ENCODE measurements at regions not wholly inside any gene's neighbourhood (a gene's known extent, or its start where the extent isn't known, plus 50 kb on each side); places are given as distances from the start of the nearest gene placed in this dataset.

- no peak for DNase-seq (ENCODE audit: low read depth in 3 of 3)
Observed at GRCh38 chr9:8262625-8263622, 463.3 kb upstream of the DMAC1 start.

- no peak for DNase-seq (ENCODE audit: low read depth in 3 of 3)
Observed at GRCh38 chr9:8261737-8262136, 462.2 kb upstream of the DMAC1 start.

GRCh38 chr9:8259028-8259427 is 459.4 kb upstream of the DMAC1 start:
- DNase-seq (ENCODE audit: low read depth in 3 of 3) = no peak

- DNase-seq (ENCODE audit: low read depth in 3 of 3) = no peak
Observed at GRCh38 chr9:8256880-8257279, 457.3 kb upstream of the DMAC1 start.

- no peak for DNase-seq (ENCODE audit: low read depth in 3 of 3)
Observed at GRCh38 chr9:8255850-8256249, 456.3 kb upstream of the DMAC1 start.

GRCh38 chr9:8254541-8254940 is 455.0 kb upstream of the DMAC1 start:
- no peak for DNase-seq (ENCODE audit: low read depth in 3 of 3)

- DNase-seq (ENCODE audit: low read depth in 3 of 3) = no peak
Observed at GRCh38 chr9:8252445-8252844, 452.9 kb upstream of the DMAC1 start.

GRCh38 chr9:8251566-8251965 is 452.0 kb upstream of the DMAC1 start:
- no peak for DNase-seq (ENCODE audit: low read depth in 3 of 3)

GRCh38 chr9:8244505-8245092 is 445.0 kb upstream of the DMAC1 start:
- no peak for DNase-seq (ENCODE audit: low read depth in 3 of 3)

GRCh38 chr9:8241201-8241600 is 441.6 kb upstream of the DMAC1 start:
- DNase-seq (ENCODE audit: low read depth in 3 of 3) = no peak

- no peak for DNase-seq (ENCODE audit: low read depth in 3 of 3)
Observed at GRCh38 chr9:8237096-8237495, 437.5 kb upstream of the DMAC1 start.

GRCh38 chr9:8235489-8235888 is 435.9 kb upstream of the DMAC1 start:
- DNase-seq (ENCODE audit: low read depth in 3 of 3) = no peak

- no peak for DNase-seq (ENCODE audit: low read depth in 3 of 3)
Observed at GRCh38 chr9:8234316-8234715, 434.7 kb upstream of the DMAC1 start.

GRCh38 chr9:8232726-8233125 is 433.1 kb upstream of the DMAC1 start:
- DNase-seq (ENCODE audit: low read depth in 3 of 3) = no peak

- DNase-seq (ENCODE audit: low read depth in 3 of 3) = no peak
Observed at GRCh38 chr9:8229226-8229625, 429.6 kb upstream of the DMAC1 start.

- DNase-seq (ENCODE audit: low read depth in 3 of 3) = no peak
Observed at GRCh38 chr9:8224381-8224801, 424.8 kb upstream of the DMAC1 start.

GRCh38 chr9:8223861-8224260 is 424.3 kb upstream of the DMAC1 start:
- no peak for DNase-seq (ENCODE audit: low read depth in 3 of 3)

GRCh38 chr9:8221462-8221861 is 421.9 kb upstream of the DMAC1 start:
- DNase-seq (ENCODE audit: low read depth in 3 of 3) = no peak

GRCh38 chr9:8208465-8208864 is 408.9 kb upstream of the DMAC1 start:
- DNase-seq (ENCODE audit: low read depth in 3 of 3) = no peak

- no peak for DNase-seq (ENCODE audit: low read depth in 3 of 3)
Observed at GRCh38 chr9:8207596-8207995, 408.0 kb upstream of the DMAC1 start.

GRCh38 chr9:8206720-8207119 is 407.1 kb upstream of the DMAC1 start:
- DNase-seq (ENCODE audit: low read depth in 3 of 3) = no peak

- DNase-seq (ENCODE audit: low read depth in 3 of 3) = no peak
Observed at GRCh38 chr9:8205576-8205975, 406.0 kb upstream of the DMAC1 start.

GRCh38 chr9:8189881-8190280 is 390.3 kb upstream of the DMAC1 start:
- DNase-seq (ENCODE audit: low read depth in 3 of 3) = no peak

Data from stimulated activated CD4-positive, alpha-beta T cell treated with anti-CD3 and anti-CD28 coated beads, TNF-alpha, amount 100 ng/mL, for 24 hours (primary cell).